HG03439 (cell line): ENCODE measurements at regions not wholly inside any gene's neighbourhood (a gene's known extent, or its start where the extent isn't known, plus 50 kb on each side); places are given as distances from the start of the nearest gene placed in this dataset.

Experiments
- ATAC-seq: cut with Tn5 transposase; IDR thresholded peaks from one replicate; pipeline ENCODE4 v1.9.1; 2021; ENCODE audit warnings: mild to moderate bottlenecking, moderate library complexity; ENCODE audit not compliant: unreplicated experiment

- ATAC-seq, result no peak
These were observed 140.0 kb downstream of the IRS2 start for GRCh38 chr13:109646423-109646822.

- ATAC-seq, result no peak
These were observed 140.6 kb downstream of the IRS2 start for GRCh38 chr13:109645831-109646230.

- no peak for ATAC-seq
These were observed 141.4 kb downstream of the IRS2 start for GRCh38 chr13:109644956-109645355.

- no peak for ATAC-seq
These were observed 142.2 kb downstream of the IRS2 start for GRCh38 chr13:109644069-109644750.

- ATAC-seq, result no peak
These were observed 144.0 kb downstream of the IRS2 start for GRCh38 chr13:109642358-109642757.

GRCh38 chr13:109636736-109637135, 149.6 kb downstream of the IRS2 start:
- no peak for ATAC-seq

GRCh38 chr13:109631069-109631468, 155.3 kb downstream of the IRS2 start:
- no peak for ATAC-seq

- ATAC-seq, result no peak
These were observed 156.1 kb downstream of the IRS2 start for GRCh38 chr13:109630271-109630670.

- no peak for ATAC-seq
These were observed 156.6 kb downstream of the IRS2 start for GRCh38 chr13:109629737-109630136.

GRCh38 chr13:109628251-109628699, 158.1 kb downstream of the IRS2 start:
- no peak for ATAC-seq

- ATAC-seq, result no peak
These were observed 158.7 kb downstream of the IRS2 start for GRCh38 chr13:109627649-109628048.

- no peak for ATAC-seq
These were observed 159.8 kb downstream of the IRS2 start for GRCh38 chr13:109626386-109627171.

GRCh38 chr13:109625156-109625555, 161.2 kb downstream of the IRS2 start:
- ATAC-seq, result no peak

- no peak for ATAC-seq
These were observed 164.4 kb downstream of the IRS2 start for GRCh38 chr13:109622006-109622405.

GRCh38 chr13:109615721-109616420, 170.5 kb downstream of the IRS2 start:
- no peak for ATAC-seq

- no peak for ATAC-seq
These were observed 174.3 kb downstream of the IRS2 start for GRCh38 chr13:109611912-109612691.

- ATAC-seq, result no peak
These were observed 175.9 kb downstream of the IRS2 start for GRCh38 chr13:109610517-109610916.

- ATAC-seq, result no peak
These were observed 177.9 kb downstream of the IRS2 start for GRCh38 chr13:109608503-109608902.

GRCh38 chr13:109608059-109608458, 178.3 kb downstream of the IRS2 start:
- no peak for ATAC-seq

GRCh38 chr13:109606520-109606919, 179.9 kb downstream of the IRS2 start:
- ATAC-seq, result no peak

- no peak for ATAC-seq
These were observed 180.5 kb downstream of the IRS2 start for GRCh38 chr13:109605846-109606245.
